SKM-1 treated with dmso at 0.1 percent for 144 hours (cell line): ENCODE measurements at regions not wholly inside any gene's neighbourhood (a gene's known extent, or its start where the extent isn't known, plus 50 kb on each side); places are given as distances from the start of the nearest gene placed in this dataset.
"Not testable (repeated sequence)": the region's sequence is repeated elsewhere in the genome, so short reads cannot be mapped to it uniquely, and the experiment has no call there.

Experiments used
- DNase-seq: peaks from one replicate; lab custom pipeline; 2025; ENCODE audit not compliant: unreplicated experiment; lab: John Stamatoyannopoulos, UW

GRCh38 chr6:98014442-98015201, 731.6 kb upstream of the MMS22L start:
- DNase-seq: no peak

- no peak for DNase-seq
Observed at GRCh38 chr6:98016565-98016964, 733.5 kb upstream of the MMS22L start.

GRCh38 chr6:98020222-98020621, 737.2 kb upstream of the MMS22L start:
- DNase-seq: no peak

GRCh38 chr6:98024359-98024758, 741.3 kb upstream of the MMS22L start:
- DNase-seq: no peak

GRCh38 chr6:98027898-98028297, 744.9 kb upstream of the MMS22L start:
- no peak for DNase-seq

GRCh38 chr6:98033617-98034016, 750.6 kb upstream of the MMS22L start:
- no peak for DNase-seq

- DNase-seq: no peak
Observed at GRCh38 chr6:98036344-98036923, 753.4 kb upstream of the MMS22L start.

GRCh38 chr6:98037571-98037970, 754.6 kb upstream of the MMS22L start:
- DNase-seq: no peak

GRCh38 chr6:98039443-98039842, 756.4 kb upstream of the MMS22L start:
- DNase-seq: no peak

GRCh38 chr6:98039904-98040607, 757.0 kb upstream of the MMS22L start:
- no peak for DNase-seq

GRCh38 chr6:98041056-98041455, 758.0 kb upstream of the MMS22L start:
- no peak for DNase-seq

GRCh38 chr6:98041921-98042320, 758.9 kb upstream of the MMS22L start:
- no peak for DNase-seq

- no peak for DNase-seq
Observed at GRCh38 chr6:98044151-98044561, 761.1 kb upstream of the MMS22L start.

- no peak for DNase-seq
Observed at GRCh38 chr6:98044791-98045470, 761.9 kb upstream of the MMS22L start.

- no peak for DNase-seq
Observed at GRCh38 chr6:98047164-98047563, 764.1 kb upstream of the MMS22L start.

- no peak for DNase-seq
Observed at GRCh38 chr6:98047871-98048270, 764.9 kb upstream of the MMS22L start.

GRCh38 chr6:98054453-98054852, 771.4 kb upstream of the MMS22L start:
- no peak for DNase-seq

- DNase-seq: no peak
Observed at GRCh38 chr6:98056955-98057354, 773.9 kb upstream of the MMS22L start.

- DNase-seq: no peak
Observed at GRCh38 chr6:98067375-98067774, 767.0 kb upstream of the POU3F2 start.

- DNase-seq: not testable (repeated sequence)
Observed at GRCh38 chr6:98088537-98088936, 745.8 kb upstream of the POU3F2 start.

- DNase-seq: no peak
Observed at GRCh38 chr6:98092331-98092730, 742.0 kb upstream of the POU3F2 start.

GRCh38 chr6:98094696-98095095, 739.7 kb upstream of the POU3F2 start:
- DNase-seq: no peak
